NT2/D1 (cell line): ENCODE measurements at regions not wholly inside any gene's neighbourhood (a gene's known extent, or its start where the extent isn't known, plus 50 kb on each side); places are given as distances from the start of the nearest gene placed in this dataset.
"Not testable (repeated sequence)": the region's sequence is repeated elsewhere in the genome, so short reads cannot be mapped to it uniquely, and the experiment has no call there.

Experiments
- DNase-seq: peaks from one replicate; pipeline ENCODE4 v3.0.0-alpha.2; 2011; ENCODE audit warnings: low read depth, low spot score
- H3K27me3 ChIP-seq: 2 replicates; pipeline ENCODE4 v1.6.0; 2011; ENCODE audit warnings: mild to moderate bottlenecking; ENCODE audit not compliant: insufficient read length, insufficient read depth
- H3K36me3 ChIP-seq: 2 replicates; pipeline ENCODE4 v1.6.1; 2011; ENCODE audit warnings: mild to moderate bottlenecking, low read length, mixed read lengths; ENCODE audit not compliant: insufficient read depth, insufficient read length
- H3K4me1 ChIP-seq: 2 replicates; pipeline ENCODE4 v1.5.1; 2011; ENCODE audit not compliant: insufficient read depth, insufficient read length
- H3K4me3 ChIP-seq: 2 replicates; pipeline ENCODE4 v1.5.1; 2011; ENCODE audit warnings: low read depth; ENCODE audit not compliant: insufficient read length
- H3K9ac ChIP-seq: 2 replicates; pipeline ENCODE4 v1.6.0; 2011; ENCODE audit warnings: low read depth; ENCODE audit not compliant: insufficient read length
- H3K9me3 ChIP-seq: 2 replicates; pipeline ENCODE4 v1.5.1; 2011; ENCODE audit warnings: mild to moderate bottlenecking, low read length; ENCODE audit not compliant: insufficient read depth
- SUZ12 ChIP-seq: IDR thresholded peaks from 2 replicates; pipeline ENCODE4 v1.6.1; 2011; ENCODE audit not compliant: insufficient read length, insufficient read depth; ENCODE audit errors: extremely low read depth
- YY1 ChIP-seq: IDR thresholded peaks from 2 replicates; pipeline ENCODE4 v1.6.1; 2011; ENCODE audit not compliant: insufficient read length, insufficient read depth
- ZNF274 ChIP-seq: IDR thresholded peaks from 2 replicates; pipeline ENCODE4 v1.6.1; 2011; ENCODE audit warnings: mild to moderate bottlenecking, low read depth, low read length

- H3K9me3 ChIP-seq, result no peaks in the 10 kb centered on the region
- H3K4me1 ChIP-seq, result no peaks in the 10 kb centered on the region
- peaks cover 5% of the 10 kb centered on the region for H3K27me3 ChIP-seq
- no peak for TF ChIP-seq YY1
- TF ChIP-seq ZNF274, result no peak
- no peak for TF ChIP-seq SUZ12
- DNase-seq, result no peak
- no peak overlapping the region for H3K4me3 ChIP-seq
- no peaks in the 10 kb centered on the region for H3K36me3 ChIP-seq
- H3K9ac ChIP-seq, result no peak overlapping the region
Observed at GRCh38 chr5:133865113-133865512, 103.3 kb downstream of the C5orf15 start.

- Histone ChIP-seq H3K4me1 (no peaks in the 10 kb centered on the region), H3K9me3 (0 out of 2 replicates have a peak, but pooled peaks cover under 1% of the 10 kb centered on the region), H3K27me3 (peaks cover 5% of the 10 kb centered on the region), H3K4me3 (no peak overlapping the region), H3K9ac (no peak overlapping the region), H3K36me3 (no peaks in the 10 kb centered on the region)
- no peak for DNase-seq
- no peak for TF ChIP-seq ZNF274
- no peak for TF ChIP-seq SUZ12
- TF ChIP-seq YY1, result no peak
Observed at GRCh38 chr5:133864711-133865110, 103.7 kb downstream of the C5orf15 start.

- Histone ChIP-seq H3K27me3 (peaks cover 5% of the 10 kb centered on the region), H3K9ac (no peak overlapping the region), H3K4me3 (no peak overlapping the region), H3K9me3 (peaks cover 7% of the 10 kb centered on the region), H3K36me3 (no peaks in the 10 kb centered on the region), H3K4me1 (no peaks in the 10 kb centered on the region)
- no peak for TF ChIP-seq SUZ12
- TF ChIP-seq ZNF274, result no peak
- no peak for TF ChIP-seq YY1
- DNase-seq, result no peak
Observed at GRCh38 chr5:133863857-133864585, 104.4 kb downstream of the C5orf15 start.

GRCh38 chr5:133861161-133861737 lies 107.2 kb downstream of the C5orf15 start:
- Histone ChIP-seq H3K4me3 (no peak overlapping the region), H3K9me3 (peaks cover 23% of the 10 kb centered on the region), H3K27me3 (no peaks in the 10 kb centered on the region), H3K9ac (no peak overlapping the region), H3K4me1 (no peaks in the 10 kb centered on the region), H3K36me3 (no peaks in the 10 kb centered on the region)
- no peak for DNase-seq
- TF ChIP-seq SUZ12 (no peak), ZNF274 (no peak), YY1 (no peak)

- Histone ChIP-seq H3K27me3 (no peaks in the 10 kb centered on the region), H3K4me1 (no peaks in the 10 kb centered on the region), H3K4me3 (no peak overlapping the region), H3K36me3 (no peaks in the 10 kb centered on the region), H3K9me3 (peaks cover 23% of the 10 kb centered on the region), H3K9ac (no peak overlapping the region)
- TF ChIP-seq ZNF274 (no peak), SUZ12 (no peak), YY1 (no peak)
- no peak for DNase-seq
Observed at GRCh38 chr5:133859073-133859472, 109.4 kb downstream of the C5orf15 start.

- H3K9ac ChIP-seq, H3K4me1 ChIP-seq, H3K4me3 ChIP-seq, H3K27me3 ChIP-seq, H3K36me3 ChIP-seq, DNase-seq: not testable (repeated sequence)
- peaks cover 23% of the 10 kb centered on the region for H3K9me3 ChIP-seq
Observed at GRCh38 chr5:133857595-133858313, 110.7 kb downstream of the C5orf15 start.

- H3K36me3 ChIP-seq, result no peaks in the 10 kb centered on the region
- H3K4me1 ChIP-seq, result peaks cover 2% of the 10 kb centered on the region
- DNase-seq, result no peak
- no peak overlapping the region for H3K4me3 ChIP-seq
- no peak overlapping the region for H3K9ac ChIP-seq
- H3K27me3 ChIP-seq, result no peaks in the 10 kb centered on the region
- peaks cover 21% of the 10 kb centered on the region for H3K9me3 ChIP-seq
- TF ChIP-seq YY1 (no peak), SUZ12 (no peak), ZNF274 (no peak)
Observed at GRCh38 chr5:133854554-133854953, 113.9 kb downstream of the C5orf15 start.
